Calu3 (cell line): ENCODE measurements at regions not wholly inside any gene's neighbourhood (a gene's known extent, or its start where the extent isn't known, plus 50 kb on each side); places are given as distances from the start of the nearest gene placed in this dataset.

Source experiments
- BruUV-seq: library from RNA; stranded (reverse); fragments of 400-500 nt; replicated peaks from 2 replicates; lab custom pipeline; 2021; lab: Mats Ljungman, UMichigan
- CTCF ChIA-PET: fragments of 300-600 bp; sonication (Branson Sonifier 250); formaldehyde crosslinking; loops from one replicate; lab custom pipeline; 2022; ENCODE audit warnings: antibody characterized with exemption; lab: Charles Lee
- DNase-seq: peaks from one replicate; pipeline ENCODE4 v3.0.0; 2022
- H3K27ac Mint-ChIP-seq: one replicate; pipeline ENCODE4 v1.8.0; 2022; ENCODE audit warnings: mixed read lengths; ENCODE audit not compliant: unreplicated experiment
- H3K27me3 Mint-ChIP-seq: one replicate; pipeline ENCODE4 v1.8.0; 2022; ENCODE audit warnings: mixed read lengths; ENCODE audit not compliant: unreplicated experiment
- H3K36me3 Mint-ChIP-seq: one replicate; pipeline ENCODE4 v1.8.0; 2022; ENCODE audit warnings: mild to moderate bottlenecking, moderate library complexity, mixed read lengths; ENCODE audit not compliant: insufficient read depth, unreplicated experiment
- H3K4me1 Mint-ChIP-seq: one replicate; pipeline ENCODE4 v1.8.0; 2022; ENCODE audit warnings: mild to moderate bottlenecking, low read depth, mixed read lengths; ENCODE audit not compliant: unreplicated experiment
- H3K4me3 Mint-ChIP-seq: one replicate; pipeline ENCODE4 v1.8.0; 2022; ENCODE audit warnings: mild to moderate bottlenecking, low read depth, moderate library complexity, mixed read lengths; ENCODE audit not compliant: unreplicated experiment
- H3K9me3 Mint-ChIP-seq: one replicate; pipeline ENCODE4 v1.8.0; 2022; ENCODE audit warnings: low read depth, mixed read lengths; ENCODE audit not compliant: unreplicated experiment
- CTCF ChIP-seq: fragments of 200-600 bp; IDR thresholded peaks from one replicate; pipeline ENCODE4 v1.8.0; 2022; ENCODE audit warnings: antibody characterized with exemption; ENCODE audit not compliant: unreplicated experiment
- intact Hi-C: fragments of 100-400 bp; cut with micrococcal nuclease; formaldehyde crosslinking; loops from one replicate; pipeline ENCODE4 v1.10.0; 2022; ENCODE audit not compliant: unreplicated experiment

GRCh38 chr14:58785701-58786100 lies 147.9 kb downstream of the DACT1 start:
- intact Hi-C loops = no loop called here
- Mint-ChIP-seq H3K4me1 (no peaks in the 10 kb centered on the region), H3K4me3 (no peak overlapping the region), H3K27me3 (no peaks in the 10 kb centered on the region), H3K27ac (no peak overlapping the region), H3K36me3 (no peaks in the 10 kb centered on the region), H3K9me3 (no peaks in the 10 kb centered on the region)
- CTCF ChIA-PET = no interaction called here
- DNase-seq = no peak
- no peak for TF ChIP-seq CTCF
- BruUV-seq = no TSS peak

GRCh38 chr14:58787592-58787991 lies 149.8 kb downstream of the DACT1 start:
- DNase-seq = no peak
- no peak overlapping the region for H3K27ac Mint-ChIP-seq
- H3K36me3 Mint-ChIP-seq = no peaks in the 10 kb centered on the region
- no TSS peak for BruUV-seq
- intact Hi-C loops = no loop called here
- TF ChIP-seq CTCF = no peak
- no peaks in the 10 kb centered on the region for H3K27me3 Mint-ChIP-seq
- CTCF ChIA-PET = no interaction called here
- H3K9me3 Mint-ChIP-seq = no peaks in the 10 kb centered on the region
- no peak overlapping the region for H3K4me3 Mint-ChIP-seq
- H3K4me1 Mint-ChIP-seq = peaks cover 3% of the 10 kb centered on the region

GRCh38 chr14:58788655-58789503 lies 151.1 kb downstream of the DACT1 start:
- H3K36me3 Mint-ChIP-seq = no peaks in the 10 kb centered on the region
- no peak for TF ChIP-seq CTCF
- BruUV-seq = no TSS peak
- intact Hi-C loops = no loop called here
- H3K27me3 Mint-ChIP-seq = no peaks in the 10 kb centered on the region
- H3K4me3 Mint-ChIP-seq = no peak overlapping the region
- H3K4me1 Mint-ChIP-seq = peaks cover 15% of the 10 kb centered on the region
- no peak overlapping the region for H3K27ac Mint-ChIP-seq
- no peak for DNase-seq
- no peaks in the 10 kb centered on the region for H3K9me3 Mint-ChIP-seq
- CTCF ChIA-PET = no interaction called here

GRCh38 chr14:58789736-58790135 lies 152.0 kb downstream of the DACT1 start:
- H3K27ac Mint-ChIP-seq = no peak overlapping the region
- no peaks in the 10 kb centered on the region for H3K9me3 Mint-ChIP-seq
- H3K36me3 Mint-ChIP-seq = no peaks in the 10 kb centered on the region
- H3K4me3 Mint-ChIP-seq = no peak overlapping the region
- peaks cover 15% of the 10 kb centered on the region for H3K4me1 Mint-ChIP-seq
- CTCF ChIA-PET = no interaction called here
- no peaks in the 10 kb centered on the region for H3K27me3 Mint-ChIP-seq
- no TSS peak for BruUV-seq
- intact Hi-C loops = no loop called here
- no peak for TF ChIP-seq CTCF
- no peak for DNase-seq
